Heart left ventricle (tissue), 16 donors: ENCODE measurements at regions not wholly inside any gene's neighbourhood (a gene's known extent, or its start where the extent isn't known, plus 50 kb on each side); places are given as distances from the start of the nearest gene placed in this dataset.

Experiments
- ATAC-seq, 4 donors: fragments of 200-7000 bp; cut with Tn5 transposase; one replicate each; pipeline ENCODE4 v1.9.1; 2020 to 2022; ENCODE audit warnings: moderate library complexity in 4 of 4, mild to moderate bottlenecking in 3 of 4, moderate number of reproducible peaks in 1 of 4
- DNase-seq, 5 donors: peaks; one replicate each; pipeline ENCODE4 v3.0.0-alpha.2; 2020
- H3K27ac ChIP-seq, 12 donors: fragments of 200-600 bp; sonication (generic) in 4 of 12; one replicate each; pipeline versions ENCODE4 v1.5.0 to v1.8.0; 2016 to 2022; ENCODE audit warnings: mild to moderate bottlenecking in 2 of 12
- H3K27me3 ChIP-seq, 9 donors: fragments of 200-600 bp; sonication (generic) in 2 of 9; one replicate each; pipeline versions ENCODE4 v1.5.1 to v1.8.0; 2016 to 2022; ENCODE audit warnings: mild to moderate bottlenecking in 3 of 9
- H3K36me3 ChIP-seq, 9 donors: fragments of 200-600 bp; sonication (generic) in 2 of 9; one replicate each; pipeline versions ENCODE4 v1.5.0 to v1.8.0; 2018 to 2022; ENCODE audit warnings: mild to moderate bottlenecking in 2 of 9
- H3K4me1 ChIP-seq, 12 donors: fragments of 200-600 bp; sonication (generic) in 4 of 12; one replicate each; pipeline versions ENCODE4 v1.5.0 to v1.8.0; 2016 to 2022; ENCODE audit warnings: mild to moderate bottlenecking in 3 of 12
- H3K4me3 ChIP-seq, 12 donors: fragments of 200-600 bp; sonication (generic) in 4 of 12; one replicate each; pipeline versions ENCODE4 v1.5.0 to v1.8.0; 2017 to 2022; ENCODE audit warnings: mild to moderate bottlenecking in 9 of 12, moderate library complexity in 4 of 12
- H3K9me3 ChIP-seq, 12 donors: fragments of 200-600 bp; sonication (generic) in 4 of 12; one replicate each; pipeline versions ENCODE4 v1.5.0 to v1.8.0; 2016 to 2022; ENCODE audit warnings: mild to moderate bottlenecking in 1 of 12
- POLR2A ChIP-seq, 2 donors: fragments of 450-650 bp; IDR thresholded peaks; one replicate each; pipeline ENCODE4 v1.6.1; 2017; ENCODE audit warnings: antibody characterized with exemption in 2 of 2, mild to moderate bottlenecking in 2 of 2, moderate library complexity in 2 of 2
- WGBS, 4 donors: extraction: QIAGEN DNeasy Blood & Tissue Kit in 2 of 4; methylation state at CpG; one replicate each; pipeline versions ENCODE4 v1.1.5 to v1.1.7; 2013 to 2018; 5-methylcytosine and 5-hydroxymethylcytosine counted together
- intact Hi-C, 10 donors: fragments of 100-400 bp; cut with DNase I; formaldehyde crosslinking; loops; one replicate each; pipeline versions ENCODE4 v1.11.1 to v1.14.2; 2022
- TF ChIP-seq, protein P1 (sequence below), 12 donors: fragments of 200-600 bp; sonication (generic) in 4 of 12; IDR thresholded peaks; one replicate each; pipeline versions ENCODE4 v1.5.0 to v1.8.0; 2018 to 2022; ENCODE audit warnings: antibody characterized with exemption in 12 of 12, mild to moderate bottlenecking in 5 of 12
- donor health status: ischemic (EF 13 %, LVEDD 7.1; RV severe dilation, severe dysfunction).
- donor health status: healthy with polysubstance abuse.
- donor health status: DM: no; HTN: yes; CAD: no.
- donor health status: DM: no; HTN: no; CAD: no.
- donor health status: ischemic (EF 25% LVEDD 6.9; RV normal size, moderate dysfunction).
- donor health status: ischemic (EF 25% LVEDD 5.7; RV mildly dilated, moderate dysfunction).
- donor health status: healthy.
- donor health status: DM: yes; HTN: yes; CAD: no.
- donor health status: ischemic (EF 35%, LVEDD 5.7; RV mildly dilated, moderate dysfunction).
- donor health status: nonischemic (EF 11% LVEDD 7.7; RV severe dilation, severe dysfunction).
- donor health status: DM: yes; HTN: yes; CAD: no.
- donor health status: PGD.
- donor health status: ischemic (EF 29% LVEDD 5.4; RV normal size, mild dysfunction).
- donor health status: nonischemic (EF 23%, LVEDD 6.1; RV moderate dilation, normal function).

DNA sequence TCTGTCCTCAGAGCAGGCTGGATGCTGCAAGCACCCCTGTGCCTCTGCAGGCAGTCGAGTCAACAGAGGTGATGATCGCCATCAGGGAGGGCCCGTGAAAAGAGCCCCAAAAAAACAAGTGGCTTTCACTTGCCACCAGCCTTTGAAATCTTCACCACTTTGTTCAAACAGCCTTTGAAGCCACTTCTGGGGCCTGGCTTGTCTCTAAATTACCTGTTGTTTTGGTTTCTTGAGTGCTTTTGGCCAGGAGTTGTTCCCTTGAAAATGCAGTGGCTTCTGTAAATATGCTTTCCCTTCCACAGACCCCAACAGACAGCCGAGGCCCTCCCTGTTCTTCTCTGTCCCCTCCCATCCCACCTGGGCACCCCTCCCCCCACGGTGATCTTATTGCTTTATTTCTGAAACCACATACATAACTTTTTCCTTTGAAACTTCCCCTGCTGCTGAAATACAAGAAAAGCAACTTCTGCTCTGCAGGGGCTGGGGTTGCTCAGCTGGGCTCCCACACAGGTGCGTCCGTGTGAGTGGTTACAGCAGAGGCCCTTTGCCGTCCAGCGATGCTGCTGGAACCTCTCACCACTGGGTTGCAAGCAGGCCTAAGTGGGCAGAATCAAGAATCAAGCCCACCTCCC lies 283.8 kb upstream of the SHH start:
- ATAC-seq (no peak), DNase-seq (no peak)
- intact Hi-C loops: no loop called here
- Histone ChIP-seq H3K27me3 (peaks cover 0 to 23% (median 2%) of the 10 kb centered on the region in 9 donors), H3K27ac (no peak overlapping the region), H3K4me1 (no peaks in the 10 kb centered on the region), H3K36me3 (no peaks in the 10 kb centered on the region), H3K9me3 (no peaks in the 10 kb centered on the region), H3K4me3 (no peak overlapping the region)
- no peak for TF ChIP-seq POLR2A (IDR thresholded peaks at IDR 0.05)
- TF ChIP-seq, protein P1, sequence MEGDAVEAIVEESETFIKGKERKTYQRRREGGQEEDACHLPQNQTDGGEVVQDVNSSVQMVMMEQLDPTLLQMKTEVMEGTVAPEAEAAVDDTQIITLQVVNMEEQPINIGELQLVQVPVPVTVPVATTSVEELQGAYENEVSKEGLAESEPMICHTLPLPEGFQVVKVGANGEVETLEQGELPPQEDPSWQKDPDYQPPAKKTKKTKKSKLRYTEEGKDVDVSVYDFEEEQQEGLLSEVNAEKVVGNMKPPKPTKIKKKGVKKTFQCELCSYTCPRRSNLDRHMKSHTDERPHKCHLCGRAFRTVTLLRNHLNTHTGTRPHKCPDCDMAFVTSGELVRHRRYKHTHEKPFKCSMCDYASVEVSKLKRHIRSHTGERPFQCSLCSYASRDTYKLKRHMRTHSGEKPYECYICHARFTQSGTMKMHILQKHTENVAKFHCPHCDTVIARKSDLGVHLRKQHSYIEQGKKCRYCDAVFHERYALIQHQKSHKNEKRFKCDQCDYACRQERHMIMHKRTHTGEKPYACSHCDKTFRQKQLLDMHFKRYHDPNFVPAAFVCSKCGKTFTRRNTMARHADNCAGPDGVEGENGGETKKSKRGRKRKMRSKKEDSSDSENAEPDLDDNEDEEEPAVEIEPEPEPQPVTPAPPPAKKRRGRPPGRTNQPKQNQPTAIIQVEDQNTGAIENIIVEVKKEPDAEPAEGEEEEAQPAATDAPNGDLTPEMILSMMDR (IDR thresholded peaks at IDR 0.05): no peak
- 64 to 77% (median 72%) methylated on average over 9 of the region's 9 CpGs for WGBS, 4 donors

DNA sequence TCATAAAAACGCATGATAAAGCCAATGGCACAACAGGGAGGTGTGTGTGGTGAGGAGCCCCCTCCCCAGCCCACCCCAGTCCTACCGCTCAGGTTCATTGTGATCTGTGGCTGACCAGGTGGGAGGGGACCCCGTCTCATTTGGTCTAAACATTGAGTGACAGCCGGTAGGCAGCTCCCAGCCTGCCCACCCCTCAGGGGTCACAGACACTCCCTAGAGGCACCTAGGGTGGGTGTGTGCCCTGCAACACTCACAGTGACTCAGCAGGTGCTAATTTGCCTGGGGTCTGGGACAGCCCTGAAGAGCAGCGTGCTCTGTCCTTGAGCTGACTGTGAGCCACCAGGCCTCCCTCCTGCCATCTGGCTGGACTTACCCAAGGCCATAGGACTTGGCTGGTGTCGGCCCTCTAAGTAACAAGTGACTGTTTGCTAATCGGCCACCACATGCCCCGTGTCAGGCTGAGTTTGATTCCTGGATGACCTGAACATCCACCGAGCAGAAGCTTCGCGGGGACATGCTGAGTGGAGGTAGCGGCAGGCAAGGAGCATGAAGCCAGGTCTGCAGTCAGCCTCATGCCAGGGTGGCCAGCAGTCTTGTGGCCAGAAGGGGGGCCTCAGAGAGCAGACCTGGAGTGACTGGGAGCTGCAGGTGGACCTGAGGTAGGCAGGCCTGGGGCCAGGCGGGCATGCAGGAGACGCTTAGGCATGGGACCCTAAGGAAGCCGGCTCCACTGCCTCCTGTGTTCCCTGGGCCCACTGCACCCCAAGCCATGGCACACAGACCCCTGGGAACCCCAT lies 282.3 kb upstream of the SHH start:
- H3K4me3 ChIP-seq: no peak overlapping the region
- H3K27me3 ChIP-seq: peaks cover 0 to 23% (median 2%) of the 10 kb centered on the region in 9 donors
- ATAC-seq: no peak
- no peaks in the 10 kb centered on the region for H3K36me3 ChIP-seq
- H3K27ac ChIP-seq: no peak overlapping the region
- TF ChIP-seq POLR2A (IDR thresholded peaks at IDR 0.05): no peak
- TF ChIP-seq, protein P1 (IDR thresholded peaks at IDR 0.05): no peak
- no peak for DNase-seq
- no peaks in the 10 kb centered on the region for H3K4me1 ChIP-seq
- H3K9me3 ChIP-seq: no peaks in the 10 kb centered on the region
- 78 to 86% (median 84%) methylated on average over 9 to 15 of the region's 15 CpGs for WGBS, 4 donors
- intact Hi-C loops: no loop called here

DNA sequence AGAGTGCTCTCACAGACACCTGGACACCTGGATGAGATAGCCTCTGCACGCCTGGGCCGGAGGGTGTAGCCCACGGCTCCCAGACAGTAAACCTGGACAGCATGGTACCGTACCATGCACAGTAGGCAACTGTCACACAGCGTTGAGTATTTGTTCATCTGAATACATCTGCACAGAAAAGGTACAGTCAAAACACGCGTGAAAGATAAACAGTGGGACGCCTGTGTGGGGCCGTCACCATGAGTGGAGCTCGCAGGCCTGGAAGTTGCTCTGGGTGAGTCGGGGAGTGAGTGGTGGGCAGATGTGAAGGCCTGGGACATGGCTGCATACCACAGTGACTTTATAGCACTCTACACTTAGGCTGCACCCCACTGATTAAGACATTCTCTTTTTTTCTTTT lies 280.0 kb upstream of the SHH start:
- Histone ChIP-seq H3K27me3 (peaks cover 0 to 25% (median 2%) of the 10 kb centered on the region in 9 donors), H3K9me3 (no peaks in the 10 kb centered on the region), H3K27ac (no peak overlapping the region), H3K4me1 (no peaks in the 10 kb centered on the region), H3K36me3 (no peaks in the 10 kb centered on the region), H3K4me3 (no peak overlapping the region)
- WGBS, 4 donors: 86 to 92% (median 88%) methylated on average over 11 of the region's 11 CpGs
- no peak for TF ChIP-seq POLR2A (IDR thresholded peaks at IDR 0.05)
- TF ChIP-seq, protein P1 (IDR thresholded peaks at IDR 0.05): no peak
- intact Hi-C loops: no loop called here
- DNase-seq (no peak), ATAC-seq (no peak)

DNA sequence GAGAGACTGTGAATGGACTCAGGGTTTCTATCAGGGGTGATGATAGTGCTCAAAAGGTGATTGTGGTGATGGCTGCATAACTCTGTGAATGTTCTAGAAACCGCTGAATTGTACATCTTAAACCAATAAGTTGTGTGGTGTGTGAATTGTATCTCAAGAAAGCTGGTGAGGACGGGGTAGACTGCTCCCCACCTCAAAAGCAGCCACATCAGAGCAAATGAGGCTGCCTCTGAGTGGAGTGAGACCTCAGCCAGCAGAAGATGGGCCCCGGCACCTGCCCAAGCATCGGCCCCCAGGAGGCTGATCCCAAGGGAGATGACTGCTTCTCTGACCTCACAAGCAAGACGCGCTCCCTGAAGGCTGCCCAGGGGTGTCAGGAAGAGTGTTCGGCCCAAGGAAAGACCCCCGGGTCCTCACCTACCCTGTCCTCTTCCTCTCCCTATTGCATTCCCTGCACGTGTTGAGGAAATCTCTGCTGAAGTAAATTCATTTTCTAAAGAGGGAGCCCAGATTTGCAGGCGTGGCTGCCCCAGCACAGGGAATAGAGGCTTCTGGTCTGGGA lies 279.3 kb upstream of the SHH start:
- no peak for ATAC-seq
- no peak for TF ChIP-seq POLR2A (IDR thresholded peaks at IDR 0.05)
- TF ChIP-seq, protein P1 (IDR thresholded peaks at IDR 0.05): no peak
- intact Hi-C loops: no loop called here

More for the DNA sequence above, 279.3 kb upstream of the SHH start:
- no peak overlapping the region for H3K27ac ChIP-seq
- 79 to 89% (median 82%) methylated on average over 9 to 10 of the region's 10 CpGs for WGBS, 4 donors
- peaks cover 0 to 29% (median 2%) of the 10 kb centered on the region in 9 donors for H3K27me3 ChIP-seq
- H3K36me3 ChIP-seq: no peaks in the 10 kb centered on the region
- H3K4me3 ChIP-seq: no peak overlapping the region
- no peaks in the 10 kb centered on the region for H3K9me3 ChIP-seq
- H3K4me1 ChIP-seq: no peaks in the 10 kb centered on the region
- no peak for DNase-seq
